H1 (cell line): ENCODE measurements at regions not wholly inside any gene's neighbourhood (a gene's known extent, or its start where the extent isn't known, plus 50 kb on each side); places are given as distances from the start of the nearest gene placed in this dataset.

Experiments
- CTCF ChIA-PET: fragments of 300-600 bp; sonication (Branson Sonifier 250); formaldehyde crosslinking; loops from one replicate; lab custom pipeline; 2021; ENCODE audit not compliant: partially characterized antibody; lab: Charles Lee
- POLR2A ChIA-PET: fragments of 300-600 bp; sonication (Branson Sonifier 250); formaldehyde crosslinking; loops from one replicate; lab custom pipeline; 2021; ENCODE audit warnings: inconsistent platforms; ENCODE audit not compliant: partially characterized antibody; lab: Charles Lee
- DNase-seq, 2 experiments: peaks; one replicate each; pipeline versions ENCODE4 v3.0.0 to v3.0.0-alpha.2; 2010 to 2022; ENCODE audit warnings: low spot score in 2 of 2, low read depth in 1 of 2, mixed read lengths in 1 of 2
- FAIRE-seq: peaks from 2 replicates; lab custom pipeline; 2011; peaks lifted over from hg19 to GRCh38; lab: Jason Lieb, UNC
- H2AFZ ChIP-seq: 2 replicates; pipeline ENCODE4 v1.8.1; 2012; ENCODE audit warnings: low read length, inconsistent platforms
- H2AK5ac ChIP-seq: 2 replicates; pipeline ENCODE4 v1.6.1; 2013; ENCODE audit warnings: low read depth, low read length
- H2BK120ac ChIP-seq: replicated peaks from 2 replicates; pipeline ENCODE3; 2013; ENCODE audit warnings: low read depth, low read length, inconsistent platforms
- H2BK12ac ChIP-seq: 2 replicates; pipeline ENCODE4 v1.6.1; 2013; ENCODE audit warnings: low read depth, low read length
- H2BK15ac ChIP-seq: 2 replicates; pipeline ENCODE4 v1.6.1; 2013; ENCODE audit warnings: low read length
- H2BK20ac ChIP-seq: 2 replicates; pipeline ENCODE4 v1.6.1; 2013; ENCODE audit warnings: low read length
- H2BK5ac ChIP-seq: 2 replicates; pipeline ENCODE4 v1.6.1; 2013; ENCODE audit warnings: low read depth, low read length
- H3K14ac ChIP-seq: 2 replicates; pipeline ENCODE4 v1.6.1; 2013; ENCODE audit warnings: inconsistent platforms; ENCODE audit not compliant: insufficient read length
- H3K18ac ChIP-seq: 2 replicates; pipeline ENCODE4 v1.6.1; 2013; ENCODE audit warnings: low read length; ENCODE audit errors: extremely low read depth
- H3K23ac ChIP-seq: 2 replicates; pipeline ENCODE4 v1.6.1; 2013; ENCODE audit warnings: inconsistent platforms; ENCODE audit not compliant: insufficient read length
- H3K23me2 ChIP-seq: 2 replicates; pipeline ENCODE4 v1.6.1; 2013; ENCODE audit warnings: low read depth, low read length
- H3K27ac ChIP-seq: 2 replicates; pipeline ENCODE4 v1.6.1; 2011; ENCODE audit warnings: low read depth, low read length, inconsistent platforms
- H3K27me3 ChIP-seq, 4 experiments: replicated peaks in 1 of 4; 1 replicate in 1 of 4; 2 replicates in 3 of 4; pipeline versions ENCODE4 v1.6.1 to v1.8.1; 2011 to 2013; ENCODE audit warnings: low read length in 3 of 4, mild to moderate bottlenecking in 3 of 4, inconsistent platforms in 2 of 4, mixed read lengths in 2 of 4, moderate library complexity in 1 of 4; ENCODE audit not compliant: control insufficient read depth in 3 of 4, insufficient read depth in 3 of 4; ENCODE audit errors: extremely low read depth in 1 of 4
- H3K36me3 ChIP-seq, 4 experiments: 2 replicates each; pipeline versions ENCODE4 v1.6.1 to v1.8.1; 2011 to 2013; ENCODE audit warnings: mild to moderate bottlenecking in 4 of 4, low read length in 3 of 4, moderate library complexity in 2 of 4, control low read depth in 1 of 4, inconsistent platforms in 1 of 4; ENCODE audit not compliant: insufficient read depth in 4 of 4, control insufficient read depth in 2 of 4
- H3K4ac ChIP-seq: replicated peaks from 2 replicates; pipeline ENCODE3; 2013; ENCODE audit warnings: low read length, low read depth, mixed read lengths, inconsistent platforms; ENCODE audit not compliant: insufficient read length
- H3K4me1 ChIP-seq, 4 experiments: replicated peaks in 1 of 4; 1 replicate in 1 of 4; 2 replicates in 3 of 4; pipeline versions ENCODE4 v1.6.1 to v1.8.1; 2011 to 2013; ENCODE audit warnings: low read length in 3 of 4, inconsistent platforms in 2 of 4, mixed read lengths in 1 of 4; ENCODE audit not compliant: insufficient read depth in 4 of 4, control insufficient read depth in 3 of 4
- H3K4me2 ChIP-seq, 2 experiments: 2 replicates each; pipeline versions ENCODE4 v1.6.1 to v1.8.1; 2011 to 2013; ENCODE audit warnings: low read depth in 2 of 2, low read length in 2 of 2, control low read depth in 1 of 2, inconsistent platforms in 1 of 2, mild to moderate bottlenecking in 1 of 2; ENCODE audit not compliant: insufficient read depth in 1 of 2
- H3K4me3 ChIP-seq, 4 experiments: fragments of 200-600, 300-600 bp in 1 of 4; sonication (generic), shearing (Covaris generic), sonication (Bioruptor Twin) in 1 of 4; 2 replicates each; pipeline versions ENCODE4 v1.5.1 to v1.8.1; 2011 to 2016; ENCODE audit warnings: low read length in 4 of 4, low read depth in 3 of 4, control low read depth in 2 of 4, inconsistent platforms in 2 of 4, mild to moderate bottlenecking in 2 of 4, mixed read lengths in 1 of 4, moderate library complexity in 1 of 4; ENCODE audit not compliant: insufficient read depth in 2 of 4; ENCODE audit errors: extremely low read depth in 1 of 4
- H3K56ac ChIP-seq: replicated peaks from 2 replicates; pipeline ENCODE3; 2013; ENCODE audit warnings: low read depth, mild to moderate bottlenecking, mixed read lengths, low read length, inconsistent platforms; ENCODE audit not compliant: insufficient read length
- H3K79me1 ChIP-seq: 2 replicates; pipeline ENCODE4 v1.6.1; 2013; ENCODE audit warnings: low read depth, low read length, control low read depth
- H3K79me2 ChIP-seq, 2 experiments: 2 replicates each; pipeline versions ENCODE4 v1.6.1 to v1.8.1; 2012 to 2013; ENCODE audit warnings: low read length in 2 of 2, mild to moderate bottlenecking in 2 of 2, inconsistent platforms in 1 of 2; ENCODE audit not compliant: insufficient read depth in 2 of 2, control insufficient read depth in 1 of 2
- H3K9ac ChIP-seq, 4 experiments: replicated peaks in 1 of 4; 1 replicate in 1 of 4; 2 replicates in 3 of 4; pipeline versions ENCODE4 v1.6.1 to v1.8.1; 2011 to 2013; ENCODE audit warnings: low read depth in 3 of 4, low read length in 3 of 4, control low read depth in 2 of 4, mild to moderate bottlenecking in 2 of 4, moderate library complexity in 2 of 4, inconsistent platforms in 1 of 4; ENCODE audit errors: extremely low read depth in 1 of 4
- H3K9me3 ChIP-seq, 2 experiments: 2 replicates each; pipeline versions ENCODE4 v1.6.1 to v1.8.1; 2012 to 2013; ENCODE audit warnings: mild to moderate bottlenecking in 2 of 2, moderate library complexity in 2 of 2, control low read depth in 1 of 2, inconsistent platforms in 1 of 2, low read depth in 1 of 2, low read length in 1 of 2, mixed read lengths in 1 of 2; ENCODE audit not compliant: insufficient read depth in 2 of 2
- H4K20me1 ChIP-seq, 2 experiments: replicated peaks in 1 of 2; 2 replicates each; pipeline versions ENCODE3 to v1.8.1; 2011 to 2013; ENCODE audit warnings: inconsistent platforms in 2 of 2, low read length in 2 of 2, mild to moderate bottlenecking in 1 of 2; ENCODE audit not compliant: insufficient read depth in 2 of 2, control insufficient read depth in 1 of 2
- H4K5ac ChIP-seq: 2 replicates; pipeline ENCODE4 v1.6.1; 2013; ENCODE audit warnings: low read length, low read depth, mixed read lengths, inconsistent platforms; ENCODE audit not compliant: insufficient read length
- H4K8ac ChIP-seq: 2 replicates; pipeline ENCODE4 v1.8.0; 2013; ENCODE audit warnings: mild to moderate bottlenecking, moderate library complexity, low read length, inconsistent platforms; ENCODE audit not compliant: insufficient read depth; ENCODE audit errors: extremely low read depth
- H4K91ac ChIP-seq: replicated peaks from 2 replicates; pipeline ENCODE3; 2013; ENCODE audit warnings: low read length, mixed read lengths, inconsistent platforms; ENCODE audit not compliant: insufficient read length
- CEBPB ChIP-seq: IDR thresholded peaks from 2 replicates; pipeline ENCODE4 v1.6.1; 2012; ENCODE audit warnings: low read depth, low read length
- FOSL1 ChIP-seq: IDR thresholded peaks from 2 replicates; pipeline ENCODE4 v1.6.1; 2011; ENCODE audit warnings: mild to moderate bottlenecking, low read depth, low read length, moderate library complexity; ENCODE audit not compliant: insufficient read depth
- KDM4A ChIP-seq: IDR thresholded peaks from one replicate; pipeline ENCODE4 v1.7.1; 2012; ENCODE audit warnings: low read depth, mild to moderate bottlenecking, moderate library complexity, low read length, inconsistent platforms; ENCODE audit not compliant: severe bottlenecking
- PHF8 ChIP-seq: fragments of 200-600 bp; sonication (generic); conservative IDR thresholded peaks from 2 replicates; pipeline ENCODE4 v1.7.1; 2012; ENCODE audit warnings: low read depth, mild to moderate bottlenecking, inconsistent platforms, low read length, moderate library complexity
- POLR2A ChIP-seq, 2 experiments: IDR thresholded peaks; 1 replicate in 1 of 2; 2 replicates in 1 of 2; pipeline ENCODE4 v1.6.1; 2011; ENCODE audit warnings: low read depth in 2 of 2, low read length in 2 of 2, mild to moderate bottlenecking in 2 of 2; ENCODE audit errors: control extremely low read depth in 1 of 2
- POLR2AphosphoS5 ChIP-seq: IDR thresholded peaks from 2 replicates; pipeline ENCODE4 v1.6.1; 2011; ENCODE audit warnings: low read depth, low read length
- TCF12 ChIP-seq: IDR thresholded peaks from 2 replicates; pipeline ENCODE4 v1.6.1; 2011; ENCODE audit warnings: low read depth, mild to moderate bottlenecking, low read length
- YY1 ChIP-seq: IDR thresholded peaks from 2 replicates; pipeline ENCODE4 v1.6.1; 2011; ENCODE audit warnings: low read depth, mild to moderate bottlenecking, low read length

DNA sequence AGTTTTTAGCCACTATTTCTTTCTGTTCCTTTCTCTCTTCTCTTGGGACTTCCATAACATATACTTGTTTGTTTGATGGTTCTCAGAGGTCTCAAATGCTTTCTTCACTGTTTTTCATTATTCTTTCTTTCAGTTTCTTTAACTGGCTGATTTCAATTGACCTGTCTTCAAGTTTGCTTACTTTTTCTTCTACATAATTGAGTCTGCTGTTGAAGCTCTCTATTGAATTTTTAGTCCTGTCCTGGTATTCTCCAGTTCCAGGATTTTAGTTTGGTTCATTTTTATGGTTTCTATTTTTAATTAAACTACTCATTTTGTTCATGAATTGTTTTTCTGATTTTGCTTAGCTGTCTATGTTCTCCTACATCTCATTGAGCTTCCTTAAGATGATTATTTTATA is 1305.3 kb upstream of the CELF2 start:
- ChIA-PET CTCF (interaction anchor here (0.9 kb wide), 1 partner anchor 964 kb away, joined by 3 read pairs; no protein-coding TSS in a partner anchor), POLR2A (no interaction called here)
- Histone ChIP-seq H3K23me2 (no peaks in the 10 kb centered on the region), H3K23ac (no peak overlapping the region), H3K36me3 (no peaks in the 10 kb centered on the region; a peak in 1 of 8 replicates), H2BK15ac (no peak overlapping the region), H2BK120ac (no peak overlapping the region), H3K56ac (no peak overlapping the region), H3K79me2 (no peaks in the 10 kb centered on the region), H3K27ac (no peak overlapping the region), H2BK20ac (no peak overlapping the region), H4K8ac (no peak overlapping the region), H3K4me3 (no peak overlapping the region), H4K91ac (no peak overlapping the region), H3K4me2 (no peak overlapping the region), H3K79me1 (no peaks in the 10 kb centered on the region), H3K4ac (no peak overlapping the region), H2AK5ac (no peak overlapping the region), H3K9me3 (no peaks in the 10 kb centered on the region), H3K27me3 (no peaks in the 10 kb centered on the region), H3K4me1 (no peaks in the 10 kb centered on the region), H2BK5ac (no peak overlapping the region), H2BK12ac (no peak overlapping the region), H3K18ac (no peak overlapping the region), H3K9ac (no peak overlapping the region), H4K5ac (no peak overlapping the region), H2AFZ (no peak overlapping the region), H4K20me1 (no peaks in the 10 kb centered on the region), H3K14ac (no peak overlapping the region)
- no peak for TF ChIP-seq FOSL1
- TF ChIP-seq TCF12: no peak
- TF ChIP-seq YY1: no peak
- no peak for TF ChIP-seq PHF8
- TF ChIP-seq CEBPB: no peak
- TF ChIP-seq POLR2A (IDR thresholded peaks at IDR 0.05; ENCODE audit: control extremely low read depth in 1 of 2, low read depth in 2 of 2, low read length in 2 of 2): no peak
- TF ChIP-seq POLR2AphosphoS5: no peak
- no peak for TF ChIP-seq KDM4A
- DNase-seq: no peak
- no peak for FAIRE-seq
